Lower leg skin (tissue), 3 donors: ENCODE measurements at regions not wholly inside any gene's neighbourhood (a gene's known extent, or its start where the extent isn't known, plus 50 kb on each side); places are given as distances from the start of the nearest gene placed in this dataset.

Experiments
- CTCF ChIP-seq, 3 donors: fragments of 450-650 bp; IDR thresholded peaks; one replicate each; pipeline ENCODE4 v1.5.1; 2016; ENCODE audit warnings: antibody characterized with exemption in 3 of 3, mild to moderate bottlenecking in 3 of 3, moderate library complexity in 2 of 3
- POLR2A ChIP-seq, 2 donors: fragments of 450-650 bp; IDR thresholded peaks; one replicate each; pipeline ENCODE4 v1.6.1; 2016 to 2017; ENCODE audit warnings: antibody characterized with exemption in 2 of 2, mild to moderate bottlenecking in 1 of 2, moderate library complexity in 1 of 2

GRCh38 chr18:46179306-46179705, 75.1 kb downstream of the HAUS1 start:
- TF ChIP-seq CTCF (IDR thresholded peaks at IDR 0.05) (no peak), POLR2A (IDR thresholded peaks at IDR 0.05) (no peak)
